H1 (cell line): ENCODE measurements at regions not wholly inside any gene's neighbourhood (a gene's known extent, or its start where the extent isn't known, plus 50 kb on each side); places are given as distances from the start of the nearest gene placed in this dataset.

Experiments
- RNF2 ChIP-seq: fragments of 200-900, 300-1000 bp; sonication (generic); IDR thresholded peaks from 2 replicates; pipeline ENCODE4 v1.7.1; 2016; ENCODE audit warnings: borderline replicate concordance, low read depth, mild to moderate bottlenecking, antibody characterized with exemption, low read length; ENCODE audit not compliant: poor library complexity, severe bottlenecking; ENCODE audit errors: missing control alignments
- TF ChIP-seq, protein P1 (sequence below): IDR thresholded peaks from 2 replicates; pipeline ENCODE4 v1.6.1; 2011; ENCODE audit warnings: low read length, improper control_type of control experiment

- TF ChIP-seq, protein P1, sequence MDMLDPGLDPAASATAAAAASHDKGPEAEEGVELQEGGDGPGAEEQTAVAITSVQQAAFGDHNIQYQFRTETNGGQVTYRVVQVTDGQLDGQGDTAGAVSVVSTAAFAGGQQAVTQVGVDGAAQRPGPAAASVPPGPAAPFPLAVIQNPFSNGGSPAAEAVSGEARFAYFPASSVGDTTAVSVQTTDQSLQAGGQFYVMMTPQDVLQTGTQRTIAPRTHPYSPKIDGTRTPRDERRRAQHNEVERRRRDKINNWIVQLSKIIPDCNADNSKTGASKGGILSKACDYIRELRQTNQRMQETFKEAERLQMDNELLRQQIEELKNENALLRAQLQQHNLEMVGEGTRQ, result no peak
- TF ChIP-seq RNF2, result no peak
Measured at GRCh38 chr20:23189341-23189740, 103.2 kb upstream of the CD93 start (continued).
